HG03439 (cell line): ENCODE measurements at regions not wholly inside any gene's neighbourhood (a gene's known extent, or its start where the extent isn't known, plus 50 kb on each side); places are given as distances from the start of the nearest gene placed in this dataset.

Source experiments
- ATAC-seq: cut with Tn5 transposase; IDR thresholded peaks from one replicate; pipeline ENCODE4 v1.9.1; 2021; ENCODE audit warnings: mild to moderate bottlenecking, moderate library complexity; ENCODE audit not compliant: unreplicated experiment

- no peak for ATAC-seq
Measured at GRCh38 chr4:135834471-135834870, 1632.9 kb upstream of the PABPC4L start.

DNA sequence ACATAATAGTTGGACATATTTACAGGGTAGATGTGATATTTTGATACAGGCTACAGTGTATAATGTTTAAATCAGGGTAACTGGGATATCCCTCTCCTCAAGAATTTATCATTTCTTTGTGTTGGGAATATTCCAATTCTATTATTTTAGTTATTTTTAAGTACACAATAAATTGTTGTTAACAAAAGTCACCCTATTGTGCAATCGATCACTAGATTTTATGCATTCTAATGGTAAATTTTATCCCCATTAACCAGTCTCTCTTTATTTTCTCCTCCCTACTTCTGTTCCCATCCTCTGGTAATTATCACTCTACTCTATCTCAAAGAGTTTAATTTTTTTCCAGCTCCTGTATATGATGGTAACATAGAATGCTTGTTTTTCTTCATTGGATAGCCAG is 1631.9 kb upstream of the PABPC4L start:
- ATAC-seq: no peak

GRCh38 chr4:135824759-135825296 is 1623.2 kb upstream of the PABPC4L start:
- ATAC-seq: no peak

- ATAC-seq: no peak
Measured at GRCh38 chr4:135804785-135805184, 1603.2 kb upstream of the PABPC4L start.

DNA sequence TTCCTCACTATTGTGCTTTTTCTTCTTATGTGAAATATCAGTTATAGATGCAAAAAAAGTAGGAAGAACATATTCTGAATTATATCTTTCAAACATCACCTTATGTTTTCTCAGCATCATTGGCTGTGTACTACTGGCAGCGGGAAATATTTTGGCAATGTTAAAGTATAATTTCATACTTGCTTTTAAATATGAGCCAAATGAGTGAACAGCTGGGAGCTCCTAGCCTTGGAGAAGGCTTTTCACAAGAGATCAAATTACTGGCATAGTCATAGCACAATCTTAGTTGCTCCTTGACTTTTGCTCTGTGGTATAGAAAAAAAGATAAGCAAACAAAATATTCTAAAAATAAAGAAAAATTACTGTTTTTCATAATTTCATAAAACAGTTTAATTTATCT is 1575.8 kb upstream of the PABPC4L start:
- no peak for ATAC-seq

- ATAC-seq: no peak
Measured at GRCh38 chr4:135775909-135776308, 1574.3 kb upstream of the PABPC4L start.

DNA sequence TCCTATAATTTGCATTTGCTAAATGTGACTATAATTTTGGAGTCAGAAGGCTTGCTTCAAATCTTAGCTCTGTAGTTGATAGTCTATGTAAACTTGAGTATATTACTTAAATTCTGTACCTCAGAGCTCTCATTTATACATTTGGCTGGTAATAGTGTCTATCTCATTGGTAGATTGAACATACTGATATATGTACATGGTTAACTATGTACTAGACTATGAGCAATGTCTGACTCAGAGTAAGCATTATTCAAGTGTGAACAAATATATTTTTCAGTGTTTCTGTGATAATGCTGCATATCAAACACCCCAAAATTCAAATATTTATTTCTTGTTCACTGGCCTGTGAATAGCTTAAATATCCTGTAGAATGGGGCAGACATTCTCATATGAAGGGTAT is 1568.9 kb upstream of the PABPC4L start:
- no peak for ATAC-seq

DNA sequence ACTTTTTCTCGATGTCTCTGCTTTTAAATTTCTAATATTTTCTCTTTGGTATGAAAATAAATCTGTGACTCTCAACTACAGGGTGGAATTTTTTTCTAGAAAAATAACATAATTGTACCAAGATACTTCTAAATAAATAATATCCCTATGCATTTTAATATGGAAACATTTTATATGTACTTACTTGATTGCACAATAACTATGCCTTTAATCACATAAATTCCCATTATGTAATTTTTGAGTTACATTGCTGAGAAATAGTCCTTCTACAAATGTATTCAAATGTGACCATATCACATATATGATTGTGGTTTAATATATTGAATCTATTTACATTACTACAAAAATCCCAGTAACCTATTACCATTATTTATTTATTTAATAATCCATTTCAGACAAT is 1543.3 kb upstream of the PABPC4L start:
- ATAC-seq: no peak

GRCh38 chr4:135741583-135741982 is 1540.0 kb upstream of the PABPC4L start:
- ATAC-seq: no peak

DNA sequence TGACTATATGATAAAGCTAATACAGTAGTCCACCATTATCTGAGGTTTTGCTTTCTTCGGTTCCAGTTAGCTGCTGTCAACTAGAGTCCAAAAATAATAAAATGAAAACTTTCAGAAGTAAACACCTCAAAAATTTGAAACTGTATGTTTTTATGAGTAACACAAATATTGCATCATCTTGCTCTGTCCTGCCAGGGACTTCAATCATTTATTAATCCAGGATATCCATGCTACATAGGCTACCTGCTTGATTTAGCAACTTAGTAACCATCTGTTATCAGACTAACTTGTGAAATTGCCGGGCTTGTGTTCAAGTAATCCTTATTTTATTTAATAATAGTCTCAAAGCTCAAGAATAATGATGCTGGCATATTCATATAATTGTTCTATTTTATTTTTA is 1537.8 kb upstream of the PABPC4L start:
- no peak for ATAC-seq

- no peak for ATAC-seq
Measured at GRCh38 chr4:135735512-135735911, 1533.9 kb upstream of the PABPC4L start.

- ATAC-seq: no peak
Measured at GRCh38 chr4:135732448-135732847, 1530.9 kb upstream of the PABPC4L start.

DNA sequence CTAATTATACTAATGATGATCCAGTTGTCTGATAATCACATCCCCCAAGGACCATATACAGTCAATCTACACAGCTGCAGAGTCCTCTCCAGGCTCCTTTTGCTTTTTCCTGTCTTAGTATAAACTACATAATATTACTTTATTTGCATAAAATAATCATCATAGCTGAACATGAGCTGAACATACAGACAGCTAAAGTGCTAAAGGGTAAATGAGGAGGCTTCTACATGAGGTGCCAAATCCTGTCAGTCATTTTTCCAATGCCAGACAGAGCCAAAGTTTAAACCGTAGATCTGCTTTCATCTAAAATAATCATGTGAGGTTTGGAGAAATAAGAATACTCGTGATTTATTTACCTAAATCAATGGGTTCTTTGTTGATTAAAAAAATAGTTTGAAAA is 1530.1 kb upstream of the PABPC4L start:
- no peak for ATAC-seq

- no peak for ATAC-seq
Measured at GRCh38 chr4:135724421-135724820, 1522.8 kb upstream of the PABPC4L start.

GRCh38 chr4:135718019-135718418 is 1516.4 kb upstream of the PABPC4L start:
- no peak for ATAC-seq

DNA sequence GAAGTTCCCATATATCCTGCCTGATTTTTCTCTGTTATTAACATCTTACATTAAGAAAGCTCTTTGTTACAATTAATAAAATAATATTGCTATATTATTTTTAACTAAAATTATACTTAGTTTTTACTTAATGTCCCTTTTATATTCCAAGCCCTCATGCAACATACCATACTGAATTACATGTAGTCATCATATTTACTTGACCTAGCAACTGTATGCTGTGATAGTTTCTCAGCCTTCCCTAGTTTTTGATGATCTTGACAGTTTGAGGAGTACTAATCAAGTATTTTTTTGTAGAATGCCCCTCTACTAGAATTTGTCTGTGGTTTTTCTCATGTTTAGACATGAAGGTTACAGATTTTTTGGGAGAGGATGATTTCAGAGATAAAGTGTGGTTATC is 1503.8 kb upstream of the PABPC4L start:
- ATAC-seq: no peak

DNA sequence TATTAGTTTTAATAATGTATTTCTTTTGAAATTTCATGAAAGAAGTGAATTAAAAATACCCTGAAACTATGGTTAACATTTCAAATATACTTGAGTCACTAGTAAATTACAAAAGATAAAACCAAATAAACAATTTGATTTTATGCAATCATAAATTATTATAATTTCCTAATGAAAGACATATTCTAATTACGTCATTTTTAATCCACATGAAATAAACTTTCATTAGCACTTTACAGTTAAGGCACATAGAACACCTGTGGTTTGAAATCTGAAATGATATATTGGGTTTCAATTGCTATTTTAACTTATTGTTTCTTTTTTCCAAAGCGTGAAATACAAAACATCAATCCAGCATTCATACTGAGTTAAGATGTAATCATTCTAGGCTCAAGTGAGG is 1492.5 kb upstream of the PABPC4L start:
- ATAC-seq: no peak

DNA sequence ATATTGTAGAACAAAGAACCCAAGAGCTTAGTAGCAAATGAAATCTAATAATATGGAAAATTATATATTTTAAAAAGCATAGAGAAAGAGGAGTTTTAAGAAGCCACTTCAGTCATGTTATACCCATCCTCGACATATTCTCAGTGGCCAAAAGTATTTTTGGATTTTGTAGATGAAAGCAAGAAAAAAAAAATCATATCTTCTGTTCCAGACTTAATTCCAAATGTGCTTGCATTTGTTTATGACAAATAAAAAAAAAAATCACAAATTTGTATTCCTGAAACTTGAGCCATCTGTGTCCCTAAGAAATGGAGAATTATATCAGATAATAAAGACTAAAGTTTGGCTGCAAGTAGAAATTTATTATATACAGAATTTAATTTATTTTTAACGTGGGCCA is 1482.4 kb upstream of the PABPC4L start:
- ATAC-seq: no peak

GRCh38 chr4:135672202-135672601 is 1470.6 kb upstream of the PABPC4L start:
- no peak for ATAC-seq

GRCh38 chr4:135670548-135670947 is 1469.0 kb upstream of the PABPC4L start:
- ATAC-seq: no peak
